Cardiac fibroblast (primary cell): ENCODE measurements at regions not wholly inside any gene's neighbourhood (a gene's known extent, or its start where the extent isn't known, plus 50 kb on each side); places are given as distances from the start of the nearest gene placed in this dataset.

ENCODE experiments used
- DNase-seq, 2 donors: peaks; one replicate each; pipeline versions ENCODE4 v3.0.0 to v3.0.0-alpha.2; 2010; ENCODE audit warnings: low read depth in 2 of 2
- H3K4me3 ChIP-seq, 2 donors: replicated peaks in 1 of 2; 1 replicate in 1 of 2; 2 replicates in 1 of 2; pipeline ENCODE4 v1.5.1; 2011; ENCODE audit warnings: low read depth in 2 of 2, low read length in 2 of 2, mild to moderate bottlenecking in 2 of 2, moderate library complexity in 1 of 2
- TF ChIP-seq, protein P1 (sequence below): IDR thresholded peaks from one replicate; pipeline ENCODE4 v1.5.1; 2011; ENCODE audit warnings: low read depth, mild to moderate bottlenecking, low read length, inconsistent platforms

DNA sequence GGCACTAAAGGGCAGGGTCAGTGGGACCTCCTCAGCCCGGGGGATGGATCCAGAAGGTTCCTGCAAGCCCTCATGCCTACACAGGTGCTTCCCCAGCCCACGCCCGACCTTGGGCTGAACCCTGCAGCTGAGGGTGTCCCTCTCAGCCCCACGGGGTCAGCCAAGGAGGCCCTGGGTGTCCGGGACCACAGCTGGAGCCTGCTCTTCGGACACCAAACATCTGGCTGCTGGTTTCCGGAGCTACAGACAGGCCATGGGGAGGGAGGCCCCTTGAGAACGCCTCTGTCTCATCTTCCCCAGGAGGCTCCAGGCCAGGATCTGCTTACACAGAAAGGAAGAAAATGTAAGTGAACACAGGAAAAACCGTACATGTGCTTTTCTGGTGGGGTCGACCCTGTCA lies 355.7 kb downstream of the MN1 start:
- TF ChIP-seq, protein P1, sequence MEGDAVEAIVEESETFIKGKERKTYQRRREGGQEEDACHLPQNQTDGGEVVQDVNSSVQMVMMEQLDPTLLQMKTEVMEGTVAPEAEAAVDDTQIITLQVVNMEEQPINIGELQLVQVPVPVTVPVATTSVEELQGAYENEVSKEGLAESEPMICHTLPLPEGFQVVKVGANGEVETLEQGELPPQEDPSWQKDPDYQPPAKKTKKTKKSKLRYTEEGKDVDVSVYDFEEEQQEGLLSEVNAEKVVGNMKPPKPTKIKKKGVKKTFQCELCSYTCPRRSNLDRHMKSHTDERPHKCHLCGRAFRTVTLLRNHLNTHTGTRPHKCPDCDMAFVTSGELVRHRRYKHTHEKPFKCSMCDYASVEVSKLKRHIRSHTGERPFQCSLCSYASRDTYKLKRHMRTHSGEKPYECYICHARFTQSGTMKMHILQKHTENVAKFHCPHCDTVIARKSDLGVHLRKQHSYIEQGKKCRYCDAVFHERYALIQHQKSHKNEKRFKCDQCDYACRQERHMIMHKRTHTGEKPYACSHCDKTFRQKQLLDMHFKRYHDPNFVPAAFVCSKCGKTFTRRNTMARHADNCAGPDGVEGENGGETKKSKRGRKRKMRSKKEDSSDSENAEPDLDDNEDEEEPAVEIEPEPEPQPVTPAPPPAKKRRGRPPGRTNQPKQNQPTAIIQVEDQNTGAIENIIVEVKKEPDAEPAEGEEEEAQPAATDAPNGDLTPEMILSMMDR = no peak
- DNase-seq = peak; percentile 25 to 43
- H3K4me3 ChIP-seq = no peak overlapping the region

DNA sequence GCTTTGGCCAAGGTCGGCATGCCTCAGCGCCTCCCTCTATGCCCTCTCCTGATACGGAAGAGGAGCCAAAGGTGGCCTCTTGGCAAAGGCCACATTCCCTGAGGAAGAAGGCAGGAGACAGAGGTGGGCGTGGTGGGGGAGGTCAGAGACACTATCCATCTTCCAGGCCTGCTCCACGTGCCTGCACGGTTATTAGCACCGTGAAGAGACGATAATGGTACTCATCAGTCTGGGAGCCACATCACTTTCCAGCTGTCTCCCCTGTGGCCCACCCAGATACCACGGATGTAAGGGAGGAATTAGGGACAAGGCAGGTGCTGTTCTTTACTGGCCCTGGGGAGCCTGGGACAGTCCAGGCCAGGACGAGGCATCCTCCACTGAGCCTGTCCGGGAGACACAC lies 354.3 kb downstream of the MN1 start:
- TF ChIP-seq, protein P1 = no peak
- H3K4me3 ChIP-seq = no peak overlapping the region
- no peak for DNase-seq

DNA sequence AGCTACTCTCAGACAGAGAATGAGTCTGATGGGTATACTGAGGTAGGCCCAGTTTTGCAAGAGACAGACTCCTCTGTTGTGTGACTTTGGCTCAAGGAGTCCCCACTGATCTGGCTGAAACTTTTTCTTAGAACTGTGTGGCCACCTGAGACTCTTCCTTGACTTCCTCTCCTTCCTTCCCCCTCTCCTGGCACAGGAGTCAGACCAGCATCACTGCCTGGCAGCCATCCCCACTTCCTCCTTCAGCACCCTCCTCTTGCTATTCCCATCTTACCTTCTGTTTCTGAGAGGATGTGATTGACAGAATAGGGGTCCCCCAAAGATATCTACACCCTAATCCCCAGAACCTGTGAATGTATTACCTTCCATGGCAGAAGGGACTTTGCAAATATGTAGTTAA lies 351.1 kb downstream of the MN1 start:
- TF ChIP-seq, protein P1 = no peak
- no peak overlapping the region for H3K4me3 ChIP-seq
- no peak for DNase-seq

DNA sequence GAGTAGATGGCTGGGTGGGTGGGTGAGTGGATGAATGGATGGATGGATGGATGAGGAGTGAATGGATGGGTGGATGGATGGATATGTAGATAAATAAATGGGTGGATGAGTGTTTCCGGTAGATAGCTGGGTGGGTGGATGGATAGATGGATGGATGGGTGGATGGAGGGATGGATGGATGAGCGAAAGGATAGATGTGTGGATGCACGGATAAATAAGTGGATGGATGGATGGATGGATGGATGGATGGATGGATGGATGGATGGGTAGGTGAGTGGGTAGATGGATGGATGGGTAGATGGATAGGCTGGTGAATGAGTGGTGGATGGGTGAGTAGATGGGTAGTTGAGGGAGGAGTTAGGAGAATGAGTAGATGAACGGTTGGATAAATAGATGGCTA lies 349.3 kb downstream of the MN1 start:
- H3K4me3 ChIP-seq = no peak overlapping the region
- no peak for DNase-seq
- TF ChIP-seq, protein P1 = no peak

DNA sequence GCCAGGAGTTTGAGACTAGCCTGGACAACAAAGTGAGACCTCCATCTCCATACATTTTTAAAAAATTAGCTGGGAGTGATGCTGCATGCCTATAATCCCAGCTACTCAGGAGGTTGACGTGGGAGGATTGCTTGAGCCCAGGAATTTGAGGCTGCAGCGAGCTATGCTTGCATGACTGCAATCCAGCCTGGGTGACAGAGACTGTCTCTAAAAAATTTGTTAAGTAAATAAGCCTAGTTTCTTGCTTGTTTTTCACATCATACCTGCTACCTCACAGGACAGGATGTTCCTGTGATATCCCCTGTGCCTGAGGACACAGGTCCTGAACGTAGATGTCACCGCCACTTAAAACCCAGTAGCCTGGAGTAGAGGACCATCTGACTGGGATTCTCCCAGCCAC lies 348.6 kb downstream of the MN1 start:
- peak in 1 of 2 donors; percentile 29 for DNase-seq
- TF ChIP-seq, protein P1 = no peak
- no peak overlapping the region for H3K4me3 ChIP-seq

DNA sequence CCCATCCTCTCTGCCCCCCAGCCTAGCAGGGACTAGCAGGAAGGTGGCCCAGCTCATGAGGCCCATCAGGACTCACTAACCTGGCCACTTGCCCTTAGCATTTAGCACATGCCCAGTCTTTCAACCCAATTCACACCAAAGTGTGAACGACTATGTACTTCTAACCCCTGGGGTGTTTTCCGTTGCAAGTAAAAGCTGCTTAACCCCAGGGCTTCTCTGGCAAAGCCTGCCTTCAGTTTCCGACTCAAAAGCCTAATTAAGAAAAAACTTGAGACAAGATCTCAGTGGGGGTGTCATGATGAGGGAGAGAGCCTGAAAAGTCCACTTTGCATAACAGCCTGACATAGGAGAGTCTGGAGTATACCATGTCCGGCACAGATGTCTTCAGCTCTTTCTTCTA lies 347.8 kb downstream of the MN1 start:
- no peak overlapping the region for H3K4me3 ChIP-seq
- TF ChIP-seq, protein P1 = no peak
- no peak for DNase-seq

DNA sequence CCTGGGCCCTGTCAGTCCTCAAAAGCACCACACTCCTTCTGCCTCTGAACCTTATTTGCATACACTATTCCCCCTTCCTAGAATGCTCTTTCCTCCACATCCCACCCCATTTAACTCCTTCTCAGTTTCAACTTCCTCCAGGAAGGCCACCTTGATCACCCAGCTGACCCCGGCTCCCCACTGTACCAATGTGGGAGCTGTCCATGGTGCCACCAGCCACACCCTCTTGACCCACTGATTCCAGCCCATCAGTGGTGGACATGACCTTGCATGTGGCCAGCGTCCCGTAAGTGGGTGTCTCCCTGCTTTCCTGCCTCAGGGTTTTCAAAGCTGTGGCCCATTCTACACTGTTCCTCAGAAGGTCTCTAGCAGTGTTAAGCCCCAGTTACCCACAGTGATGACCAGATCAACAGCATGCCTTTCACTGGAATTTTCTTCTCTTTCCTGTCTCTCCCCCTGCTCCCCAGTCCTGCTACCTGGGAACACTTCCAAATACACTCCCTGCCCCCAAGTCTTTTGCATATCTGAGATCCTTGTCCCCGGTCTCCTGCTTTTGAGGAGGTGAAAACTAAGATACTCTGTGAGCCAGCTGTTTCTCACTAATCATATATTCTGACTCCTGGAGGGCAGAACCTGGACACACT lies 346.6 kb downstream of the MN1 start:
- DNase-seq = peak in 1 of 2 donors; percentile 45
- TF ChIP-seq, protein P1 = no peak
- no peak overlapping the region for H3K4me3 ChIP-seq
